ENCODE measurements at regions not wholly inside any gene's neighbourhood (a gene's known extent, or its start where the extent isn't known, plus 50 kb on each side); places are given as distances from the start of the nearest gene placed in this dataset.

DNA sequence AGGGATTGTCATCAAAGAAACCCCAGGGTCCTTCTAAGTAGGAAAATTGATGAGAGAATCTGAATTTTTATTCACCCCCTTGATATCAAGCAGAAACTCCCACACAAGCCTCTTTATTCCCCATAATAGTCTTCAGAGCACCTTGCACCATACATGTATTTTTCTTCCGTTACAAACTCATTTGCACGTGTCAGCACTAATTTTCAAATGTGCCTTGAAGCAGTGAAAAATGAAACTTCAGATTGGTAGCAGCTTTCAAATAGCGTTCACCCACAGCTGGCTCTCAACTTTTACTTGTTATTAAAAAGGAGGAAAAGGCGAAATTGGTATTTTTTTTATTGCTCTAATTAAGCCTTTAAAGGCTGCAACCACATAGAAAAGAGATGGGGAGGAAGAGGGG, 343.0 kb upstream of the TENM4 start:
- DNase-seq, result no peak

DNA sequence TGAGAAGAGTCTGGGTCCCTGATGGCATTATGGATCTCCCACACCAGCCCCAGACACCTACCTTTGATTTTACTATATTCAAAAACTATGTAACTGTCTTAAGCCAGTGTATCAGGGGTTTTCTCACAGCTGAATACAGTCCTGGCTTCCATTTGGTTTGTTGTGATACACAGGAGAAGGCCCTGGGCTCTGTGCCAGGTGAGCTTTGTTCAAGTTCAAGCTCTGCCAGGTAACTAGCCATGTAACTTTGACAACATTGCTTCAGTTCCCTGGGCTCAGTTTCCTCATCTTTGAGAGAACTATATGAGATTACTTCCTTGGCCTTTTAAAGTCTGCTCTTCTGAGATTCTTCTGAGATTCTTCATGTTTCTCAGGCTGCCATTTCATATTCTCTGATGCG, 327.5 kb upstream of the TENM4 start:
- no peak for DNase-seq

DNA sequence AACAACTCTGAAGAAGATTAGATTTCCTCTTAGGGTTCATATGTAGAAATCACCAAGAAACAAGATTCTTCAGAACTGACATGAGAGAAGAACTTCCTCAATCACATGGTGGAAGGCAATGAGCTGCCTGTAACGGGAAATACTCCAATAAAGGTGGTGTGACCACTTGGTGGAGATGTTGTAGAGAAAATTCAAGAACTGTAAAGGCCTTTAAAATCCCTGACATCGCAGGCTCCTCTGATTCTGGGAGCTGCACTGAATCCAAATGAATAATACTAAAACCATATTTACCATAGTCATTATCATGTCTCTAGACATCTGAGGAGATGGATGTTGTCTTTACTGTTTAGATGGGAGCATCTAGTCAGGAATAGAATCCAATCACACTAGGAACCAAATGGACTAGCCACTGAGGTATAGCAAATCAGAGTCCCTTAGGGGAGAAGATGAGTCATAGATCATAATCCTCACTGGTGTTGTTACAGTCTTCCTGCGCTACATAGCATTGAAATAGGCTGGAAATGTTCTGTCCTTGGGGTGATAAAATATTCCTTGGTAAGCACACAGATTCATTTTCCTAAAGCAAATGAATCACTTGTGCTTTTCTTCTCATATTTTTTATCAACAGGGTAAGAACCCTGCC, 321.6 kb upstream of the TENM4 start:
- DNase-seq, result peak; percentile 12

DNA sequence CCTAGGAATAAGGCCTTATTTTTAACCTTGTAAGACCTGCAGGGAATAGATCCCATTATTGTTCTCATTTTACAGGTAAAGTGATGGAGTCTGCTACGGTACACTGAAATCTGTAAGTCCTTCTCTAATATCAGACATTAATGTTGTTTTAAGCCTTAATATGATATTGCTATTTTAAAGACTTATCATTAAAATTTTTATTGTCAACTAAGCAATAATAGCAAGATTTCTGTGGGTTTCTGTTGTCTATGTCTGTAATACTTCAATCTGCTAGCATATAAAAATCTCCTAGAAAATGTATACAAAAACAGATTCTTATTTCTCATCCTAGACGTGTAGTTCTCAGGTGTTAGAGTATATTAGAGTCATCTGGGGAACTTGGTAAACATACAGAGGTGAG, 317.5 kb upstream of the TENM4 start:
- no peak for DNase-seq

DNA sequence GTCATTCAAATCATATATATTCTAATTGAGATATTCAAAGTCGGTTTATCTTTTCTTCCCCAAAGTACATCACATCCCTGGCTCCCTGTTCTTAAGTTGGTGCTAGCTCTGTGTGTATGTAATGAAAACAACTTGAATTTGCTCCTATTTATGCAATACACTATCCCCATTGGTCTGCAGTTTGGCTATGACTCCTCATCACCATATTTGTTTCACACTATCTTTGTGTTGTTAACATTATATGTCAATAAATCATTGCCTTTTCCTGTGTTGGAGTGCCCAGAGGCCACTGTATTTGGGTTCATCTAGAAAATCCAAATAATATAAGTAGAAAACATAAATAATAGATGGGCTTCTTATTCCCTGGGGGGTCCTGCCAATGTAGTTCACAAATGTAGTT, 306.6 kb upstream of the TENM4 start:
- no peak for DNase-seq

DNA sequence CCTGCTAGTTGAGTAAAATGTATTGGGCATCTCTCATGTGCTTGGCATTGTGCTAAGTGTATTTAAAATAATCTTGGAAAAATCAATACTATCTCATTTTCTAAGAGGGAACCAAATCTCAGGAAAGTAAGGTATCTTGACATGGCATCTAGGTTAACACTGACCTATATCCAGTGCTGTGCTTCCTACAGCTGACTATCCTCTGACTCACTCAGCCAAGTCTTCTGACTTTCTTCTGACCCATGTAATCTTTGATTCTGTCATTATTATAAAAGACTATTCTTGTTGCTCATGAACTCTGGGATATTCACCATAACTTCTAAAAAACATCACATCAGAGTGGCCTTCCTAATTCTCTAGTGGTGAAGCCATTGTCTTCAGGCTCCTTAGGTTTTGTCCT, 304.1 kb upstream of the TENM4 start:
- no peak for DNase-seq

DNA sequence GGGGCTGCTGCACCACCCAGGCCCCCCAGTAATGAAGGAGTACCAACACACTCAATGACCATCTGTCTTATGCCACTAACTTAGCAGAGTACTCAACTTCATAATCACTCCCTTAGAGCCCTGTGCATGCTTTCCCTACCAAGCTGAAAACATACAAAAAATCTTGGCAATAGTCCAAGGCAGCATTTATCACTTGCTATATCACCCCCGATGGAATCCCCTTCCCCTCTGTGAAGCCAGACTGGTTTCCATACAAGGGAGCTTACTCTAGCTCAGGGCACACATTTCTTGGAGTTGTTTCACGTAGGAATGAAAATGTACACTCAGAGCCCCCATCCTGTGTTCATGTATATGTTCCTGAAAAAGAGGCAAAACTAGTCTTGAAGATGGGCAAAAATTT, 301.3 kb upstream of the TENM4 start:
- no peak for DNase-seq

DNA sequence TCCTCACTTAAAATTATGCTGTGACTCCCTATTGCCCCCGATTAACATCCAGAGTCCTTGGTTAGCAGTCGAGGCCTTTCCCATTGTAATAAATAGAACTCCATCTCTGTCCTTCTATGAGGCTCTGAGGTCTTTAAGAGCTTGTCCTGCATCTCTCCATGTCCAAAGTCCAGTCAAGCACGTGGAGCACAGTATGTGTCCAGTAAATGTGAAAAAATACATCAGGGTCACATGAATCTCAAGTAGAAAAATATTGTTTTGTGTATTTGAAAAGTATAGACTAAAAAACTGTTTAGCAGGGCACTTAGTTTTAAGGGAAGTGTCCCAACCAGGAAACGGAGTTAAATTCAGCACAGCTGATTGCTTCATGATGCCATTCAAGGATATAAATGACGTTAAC, 298.8 kb upstream of the TENM4 start:
- DNase-seq, result no peak

DNA sequence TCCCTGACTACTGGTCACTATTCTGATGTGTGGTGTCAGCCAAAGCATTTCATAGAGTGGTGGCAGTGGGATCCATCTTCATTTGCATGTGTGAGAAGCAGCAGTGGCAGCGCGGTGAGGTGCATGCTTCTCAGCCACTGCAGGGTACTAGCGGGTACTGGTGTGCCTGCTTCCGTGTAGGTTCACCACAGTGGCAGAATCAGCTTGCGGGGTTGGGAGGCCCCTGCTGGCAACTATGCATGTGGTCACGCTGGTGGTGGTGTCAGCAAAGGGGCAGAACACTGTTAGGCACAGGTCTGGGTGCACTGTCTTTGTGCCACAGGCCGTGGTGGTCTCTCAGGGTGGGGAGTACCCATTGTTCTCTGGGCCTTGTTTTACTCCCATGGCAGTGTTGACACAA, 286.4 kb upstream of the TENM4 start:
- DNase-seq, result no peak

DNA sequence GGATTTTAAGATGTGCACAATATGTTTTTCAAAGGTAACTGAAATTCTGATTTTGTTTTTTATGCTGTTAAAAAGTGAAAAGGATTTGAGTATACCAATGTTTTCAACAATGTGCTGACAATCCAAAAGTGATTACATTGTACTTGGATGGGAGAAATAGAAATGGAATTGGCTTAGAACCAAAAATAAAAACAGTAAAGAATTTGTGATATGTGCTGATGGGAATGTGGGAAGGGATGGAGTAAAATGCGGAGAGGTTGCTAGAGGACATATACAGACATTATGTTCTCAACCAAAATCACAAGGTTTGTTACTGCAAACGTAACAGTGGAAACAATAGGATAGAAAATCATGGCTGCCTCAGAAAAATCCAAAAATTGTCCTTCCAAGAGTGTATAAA, 279.3 kb upstream of the TENM4 start:
- DNase-seq, result no peak

DNA sequence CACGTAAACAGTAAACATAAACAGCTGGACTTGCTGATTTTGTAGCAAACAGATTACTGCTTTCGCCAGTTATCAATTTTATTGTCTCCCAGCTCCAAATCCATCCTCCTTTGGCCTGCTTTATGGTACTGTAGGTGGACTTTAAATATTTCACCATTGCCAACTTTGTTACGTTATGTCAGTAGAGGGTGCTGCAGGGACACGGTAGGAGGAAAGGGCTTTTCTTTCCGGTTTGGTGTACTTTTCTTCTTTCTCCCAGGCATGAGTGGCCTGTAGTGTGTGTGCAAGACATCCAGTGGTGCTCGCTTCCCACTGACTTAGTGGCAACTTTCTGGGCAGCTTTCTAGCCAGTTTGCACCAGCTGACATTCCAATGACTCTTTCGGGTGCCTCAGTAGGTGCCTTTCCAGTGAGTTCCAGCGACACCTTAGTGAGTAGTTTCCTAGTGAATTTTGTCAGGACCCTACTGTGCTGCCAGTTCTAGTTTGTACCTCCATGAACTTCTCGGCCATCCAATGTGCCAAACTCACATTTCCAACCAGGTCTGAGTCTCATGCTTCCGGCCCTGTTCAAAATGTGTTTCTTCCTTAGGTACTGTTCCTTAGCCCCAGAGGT, 267.6 kb upstream of the TENM4 start:
- peak; percentile 42 for DNase-seq

DNA sequence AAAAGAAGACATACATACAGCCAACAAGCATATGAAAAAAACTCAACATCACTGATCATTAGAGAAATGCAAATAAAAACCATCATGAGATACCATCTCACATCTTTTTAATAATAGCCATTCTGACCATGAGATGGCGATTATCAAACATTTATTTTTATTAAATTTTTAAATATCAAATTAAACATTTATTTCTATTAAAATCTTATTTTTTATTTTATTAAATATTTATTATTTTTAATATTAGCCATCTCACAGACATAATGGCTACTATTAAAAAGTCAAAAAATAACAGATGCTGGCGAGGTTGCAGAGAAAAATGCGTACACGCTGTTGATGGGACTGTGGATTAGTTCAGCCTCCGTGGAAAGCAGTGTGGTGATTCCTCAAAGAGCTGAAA, 264.8 kb upstream of the TENM4 start:
- no peak for DNase-seq

DNA sequence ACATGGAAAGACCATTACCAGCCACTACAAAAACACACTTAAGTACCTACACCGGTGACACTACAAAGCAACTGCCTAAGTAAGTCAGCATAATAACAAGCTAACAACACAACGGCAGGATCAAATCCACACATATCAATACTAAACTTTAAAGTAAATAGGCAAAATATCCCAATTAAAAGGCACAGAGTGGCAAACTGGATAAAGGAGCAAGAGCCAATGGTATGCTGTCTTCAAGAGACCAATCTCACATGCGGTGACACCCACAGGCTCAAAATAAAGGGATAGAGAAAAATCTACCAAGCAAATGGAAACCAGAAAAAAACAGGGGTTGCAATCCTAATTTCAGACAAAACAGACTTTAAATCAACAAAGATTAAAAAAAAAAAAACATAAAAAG, 261.5 kb upstream of the TENM4 start:
- DNase-seq, result no peak

DNA sequence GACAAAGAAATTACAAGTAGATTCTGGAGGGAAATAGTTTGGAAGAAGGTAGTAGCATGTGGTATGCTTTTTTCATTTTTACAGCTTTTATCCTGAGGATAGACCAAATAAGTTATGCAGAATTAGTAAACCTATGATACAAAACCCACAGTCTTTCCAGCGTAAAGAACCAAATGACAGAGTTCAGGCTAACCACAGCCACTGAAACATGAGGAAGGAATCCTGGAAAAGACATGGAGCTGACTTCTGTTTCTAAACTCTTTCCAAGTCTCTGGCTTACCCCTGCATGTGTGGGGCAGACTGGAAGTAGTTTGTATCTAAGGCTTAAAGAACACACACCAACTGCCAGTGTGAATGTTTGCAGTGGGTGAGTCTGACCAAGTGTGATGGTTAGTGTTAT, 258.4 kb upstream of the TENM4 start:
- DNase-seq, result peak; percentile 36

DNA sequence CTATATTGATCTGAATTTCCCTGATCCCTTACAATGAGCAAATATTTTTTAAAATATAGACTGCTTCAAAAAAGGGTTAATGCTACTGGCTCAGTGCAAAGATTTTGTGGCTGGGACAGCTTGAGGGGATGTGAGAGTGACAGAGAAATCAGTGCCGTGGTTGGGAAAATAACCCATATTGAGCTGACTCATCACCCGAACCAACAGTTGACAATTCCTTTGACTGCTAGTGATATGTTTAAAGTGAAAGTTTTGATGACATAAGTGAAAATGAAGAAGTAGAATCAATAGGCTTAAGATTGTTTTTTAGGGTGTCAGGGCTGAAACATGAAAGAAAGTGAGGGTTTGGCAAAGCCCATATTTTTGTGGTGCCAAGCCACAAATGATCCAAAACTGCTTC, 257.1 kb upstream of the TENM4 start:
- DNase-seq, result peak; percentile 4

DNA sequence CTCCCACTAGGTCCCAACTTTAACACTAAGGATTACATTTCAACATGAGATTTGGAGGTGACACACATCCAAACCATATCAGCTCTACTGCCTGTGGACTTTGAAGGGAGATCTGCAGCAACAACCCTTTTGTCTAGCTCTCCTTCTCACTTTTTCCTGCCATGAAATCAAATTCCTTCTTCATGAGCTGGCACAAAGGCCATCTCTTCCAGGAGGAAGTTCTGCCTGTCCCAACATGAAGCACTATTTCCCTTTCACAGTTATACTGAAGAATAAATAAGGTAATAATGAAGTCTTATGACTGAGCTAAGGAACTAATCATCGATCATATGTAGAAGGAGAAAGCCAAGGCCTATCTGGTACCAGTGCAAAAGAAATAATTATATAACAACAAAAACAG, 253.5 kb upstream of the TENM4 start:
- no peak for DNase-seq

DNA sequence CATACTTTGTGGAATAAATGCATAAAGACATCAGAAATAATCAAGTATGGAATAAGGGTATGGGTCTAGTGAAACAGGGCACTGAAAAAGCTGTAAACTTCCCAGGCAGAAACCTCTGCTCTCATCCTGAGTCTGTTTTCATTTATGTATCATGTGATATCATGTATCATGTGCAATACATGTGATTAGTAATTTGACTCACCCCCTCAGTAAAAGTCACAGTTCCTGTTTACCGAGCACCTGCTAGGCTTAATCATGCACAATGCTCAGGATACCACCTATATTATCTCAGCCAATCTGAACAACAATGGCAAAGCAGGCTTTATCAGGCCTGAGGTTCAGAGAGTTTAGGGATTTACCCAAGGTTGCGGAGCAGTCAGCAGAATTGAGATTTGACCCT, 250.6 kb upstream of the TENM4 start:
- no peak for DNase-seq

DNA sequence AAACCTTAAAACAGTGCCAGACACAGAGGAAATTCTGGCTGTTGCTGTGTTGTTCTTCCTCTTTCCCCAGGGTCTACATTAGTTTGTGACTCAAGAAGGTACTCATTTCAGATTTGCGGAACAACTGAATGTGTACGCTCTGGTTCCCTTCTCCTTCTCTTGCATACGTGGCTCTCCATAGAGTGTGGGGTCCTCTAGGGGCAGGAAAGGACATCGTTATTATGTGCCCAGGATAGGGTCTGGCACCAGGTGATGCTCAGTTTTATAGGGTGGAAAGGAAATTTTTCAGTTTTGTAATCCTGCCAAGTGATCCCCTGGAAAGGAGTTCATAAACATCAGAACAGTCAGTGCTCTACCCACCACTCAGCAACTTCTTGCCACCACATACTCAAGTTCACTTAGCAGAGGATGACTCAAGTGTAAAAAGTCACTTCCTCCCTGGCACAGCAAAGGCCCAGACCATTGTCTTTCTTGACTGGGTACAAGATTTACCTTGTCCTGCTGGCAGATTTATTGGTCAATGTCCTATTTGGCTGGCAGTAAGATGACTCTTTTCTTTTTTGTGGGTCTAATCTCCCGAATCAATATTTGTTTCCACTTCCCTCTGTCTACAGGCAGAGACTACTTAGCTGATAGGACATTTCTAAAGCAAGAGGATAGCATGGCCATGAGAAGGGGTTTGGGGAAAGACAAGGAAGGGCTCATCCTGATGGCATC, 246.0 kb upstream of the TENM4 start:
- no peak for DNase-seq

DNA sequence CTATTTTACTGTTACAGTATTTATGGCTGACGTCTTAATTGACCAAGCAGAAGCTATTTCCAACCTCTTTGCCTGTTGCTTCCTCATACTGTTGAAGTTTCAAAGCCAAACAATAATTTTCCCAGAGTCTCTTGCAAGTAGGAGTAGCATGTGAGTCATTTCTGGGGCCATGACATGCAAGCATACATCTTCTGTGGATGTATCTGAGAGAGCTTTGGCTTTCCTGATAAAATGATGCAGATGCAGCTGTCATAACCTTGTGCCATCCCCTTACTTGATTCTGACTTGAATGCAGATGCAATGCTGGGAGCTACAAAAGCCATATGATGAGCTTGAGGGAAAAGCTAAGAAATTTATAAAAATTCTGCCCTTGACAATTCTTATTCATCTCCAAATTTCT, 243.1 kb upstream of the TENM4 start:
- no peak for DNase-seq

DNA sequence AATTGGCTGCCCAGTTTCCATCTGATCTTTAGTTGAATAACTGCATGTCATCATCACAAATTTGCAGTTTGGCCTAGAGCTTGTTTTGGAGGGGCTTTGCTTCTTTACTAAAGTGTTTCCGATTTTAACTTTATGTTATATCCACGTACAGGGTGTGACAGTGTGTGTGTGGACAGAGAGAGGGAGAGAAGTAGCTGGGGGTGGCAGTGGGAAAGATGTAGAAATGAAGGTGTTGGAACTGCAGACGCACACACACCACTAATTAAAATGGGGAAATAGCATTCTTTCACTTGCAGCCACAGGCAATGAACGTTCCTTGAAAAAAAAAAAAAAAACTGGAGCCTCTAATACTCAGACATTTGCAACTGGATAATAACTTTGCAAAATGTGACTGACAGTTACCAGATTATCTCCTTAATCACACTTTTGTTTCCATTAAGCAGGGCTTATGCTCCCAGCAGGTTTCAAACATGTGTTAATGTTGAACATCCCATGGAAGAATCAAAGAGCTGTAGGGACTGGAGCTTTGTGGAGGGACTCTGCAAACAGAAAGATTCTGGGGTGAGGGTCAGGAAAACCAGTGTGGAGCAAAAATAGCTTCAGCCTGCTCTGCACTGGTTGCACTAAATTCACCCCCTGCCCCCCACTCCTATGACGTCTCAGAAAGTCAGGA, 238.1 kb upstream of the TENM4 start:
- no peak for DNase-seq

DNA sequence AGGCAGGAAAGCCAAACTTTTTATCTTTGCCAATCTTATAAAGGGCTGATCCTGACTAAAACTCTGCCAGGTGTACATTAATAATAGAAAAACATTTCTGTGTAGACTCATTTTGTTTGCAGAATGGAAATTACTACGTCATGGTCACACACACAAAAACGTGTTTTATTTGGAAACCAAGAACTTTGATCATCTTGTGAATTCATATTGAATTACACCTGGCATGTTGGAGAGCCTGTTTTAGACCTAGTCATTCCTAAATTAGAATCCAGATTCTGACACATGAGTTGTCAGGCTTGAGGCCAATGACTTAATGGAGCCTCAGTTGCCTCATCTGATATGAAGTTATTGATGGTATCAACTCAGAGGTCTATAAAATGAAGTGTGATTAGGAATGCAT, 235.6 kb upstream of the TENM4 start:
- no peak for DNase-seq

DNA sequence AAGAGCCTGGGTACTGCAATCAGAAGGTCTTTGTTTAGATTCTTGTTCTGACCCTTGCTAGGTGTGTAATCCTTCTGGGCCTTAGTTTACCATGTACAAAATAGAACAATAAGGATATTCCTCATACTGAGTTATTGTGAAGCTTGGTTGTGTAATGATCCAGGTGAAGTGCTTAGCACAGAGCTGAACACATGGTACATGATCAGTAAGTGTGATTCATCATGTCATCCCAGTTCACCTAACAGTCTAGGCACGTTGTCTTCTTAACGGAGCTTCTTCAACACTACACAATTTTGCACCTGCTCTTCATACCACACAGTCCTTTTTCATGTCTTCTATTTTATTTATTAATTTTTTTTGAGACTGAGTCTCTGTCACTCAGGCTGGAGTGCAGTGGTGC, 234.3 kb upstream of the TENM4 start:
- no peak for DNase-seq

DNA sequence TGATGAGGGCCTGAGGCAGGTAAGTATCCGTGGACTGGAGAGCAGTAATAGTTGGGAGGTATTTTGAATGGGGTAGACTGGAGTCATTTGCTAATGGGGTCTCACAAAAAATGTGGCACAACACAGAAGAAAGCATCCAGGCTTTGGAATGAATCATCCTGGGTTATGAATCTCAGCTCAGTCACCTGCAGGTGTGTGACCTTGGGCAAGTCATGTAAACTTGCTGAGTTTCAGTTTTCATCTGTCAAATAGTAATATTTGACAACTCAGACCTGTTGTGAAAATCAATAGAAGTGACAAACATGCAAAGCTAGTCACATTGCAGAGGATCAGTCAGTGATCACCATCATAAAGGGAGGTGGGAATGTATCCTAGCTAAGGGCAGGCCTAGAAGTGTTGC, 232.0 kb upstream of the TENM4 start:
- no peak for DNase-seq

DNA sequence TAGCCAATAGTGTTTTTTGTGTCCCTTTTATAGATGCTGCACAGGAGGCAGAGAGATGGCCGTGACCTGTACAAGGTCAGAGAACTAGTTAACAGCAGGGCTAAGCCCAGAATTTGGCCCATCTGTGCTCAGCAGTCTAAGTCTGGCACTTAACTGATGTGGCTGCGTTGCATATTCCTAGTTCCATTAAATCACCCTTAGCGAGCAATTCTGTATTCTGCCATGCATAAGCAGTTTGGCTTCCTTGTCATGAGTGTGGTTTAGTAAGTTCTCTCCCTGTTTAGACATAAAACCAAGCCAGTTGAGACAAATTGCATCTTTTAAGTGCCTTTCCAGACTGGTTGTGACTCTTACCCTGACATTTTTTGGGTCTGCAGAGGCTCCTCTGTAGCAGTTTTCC, 230.6 kb upstream of the TENM4 start:
- DNase-seq, result no peak

Measured in fibroblast of skin of right biceps (primary cell).